ENCODE measurements at regions not wholly inside any gene's neighbourhood (a gene's known extent, or its start where the extent isn't known, plus 50 kb on each side); places are given as distances from the start of the nearest gene placed in this dataset.

GRCh38 chr1:244969355-244970235, 105.3 kb upstream of the HNRNPU start (continued):
- no peak for TF ChIP-seq IRF2 (CRISPR knock-in tag; IDR thresholded peaks at IDR 0.05)
- 0 out of 2 replicates have a peak, but pooled peaks have one; percentile 20 for TF ChIP-seq HDAC8 (tag; IDR thresholded peaks at IDR 0.05)
- TF ChIP-seq ZNF282 (CRISPR knock-in tag; IDR thresholded peaks at IDR 0.05): no peak
- TF ChIP-seq ZNF740 (CRISPR knock-in tag; IDR thresholded peaks at IDR 0.05): peak; percentile 76
- no peak; a peak in 1 of 4 replicates for TF ChIP-seq ZNF740 (tag; IDR thresholded peaks at IDR 0.05)
- TF ChIP-seq, protein P1, sequence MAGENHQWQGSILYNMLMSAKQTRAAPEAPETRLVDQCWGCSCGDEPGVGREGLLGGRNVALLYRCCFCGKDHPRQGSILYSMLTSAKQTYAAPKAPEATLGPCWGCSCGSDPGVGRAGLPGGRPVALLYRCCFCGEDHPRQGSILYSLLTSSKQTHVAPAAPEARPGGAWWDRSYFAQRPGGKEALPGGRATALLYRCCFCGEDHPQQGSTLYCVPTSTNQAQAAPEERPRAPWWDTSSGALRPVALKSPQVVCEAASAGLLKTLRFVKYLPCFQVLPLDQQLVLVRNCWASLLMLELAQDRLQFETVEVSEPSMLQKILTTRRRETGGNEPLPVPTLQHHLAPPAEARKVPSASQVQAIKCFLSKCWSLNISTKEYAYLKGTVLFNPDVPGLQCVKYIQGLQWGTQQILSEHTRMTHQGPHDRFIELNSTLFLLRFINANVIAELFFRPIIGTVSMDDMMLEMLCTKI (IDR thresholded peaks at IDR 0.05; ENCODE audit: partially characterized antibody): no peak
- no peak for TF ChIP-seq USF1 (CRISPR knock-in tag; IDR thresholded peaks at IDR 0.05)
- no peak for TF ChIP-seq POLR3A (IDR thresholded peaks at IDR 0.05; ENCODE audit: borderline replicate concordance, extremely low read depth, insufficient read depth, insufficient read length)
- TF ChIP-seq PHF21A (IDR thresholded peaks at IDR 0.05; ENCODE audit: borderline replicate concordance, low read depth): no peak; the same call in 1 of the 2 replicates
- TF ChIP-seq, protein P2, sequence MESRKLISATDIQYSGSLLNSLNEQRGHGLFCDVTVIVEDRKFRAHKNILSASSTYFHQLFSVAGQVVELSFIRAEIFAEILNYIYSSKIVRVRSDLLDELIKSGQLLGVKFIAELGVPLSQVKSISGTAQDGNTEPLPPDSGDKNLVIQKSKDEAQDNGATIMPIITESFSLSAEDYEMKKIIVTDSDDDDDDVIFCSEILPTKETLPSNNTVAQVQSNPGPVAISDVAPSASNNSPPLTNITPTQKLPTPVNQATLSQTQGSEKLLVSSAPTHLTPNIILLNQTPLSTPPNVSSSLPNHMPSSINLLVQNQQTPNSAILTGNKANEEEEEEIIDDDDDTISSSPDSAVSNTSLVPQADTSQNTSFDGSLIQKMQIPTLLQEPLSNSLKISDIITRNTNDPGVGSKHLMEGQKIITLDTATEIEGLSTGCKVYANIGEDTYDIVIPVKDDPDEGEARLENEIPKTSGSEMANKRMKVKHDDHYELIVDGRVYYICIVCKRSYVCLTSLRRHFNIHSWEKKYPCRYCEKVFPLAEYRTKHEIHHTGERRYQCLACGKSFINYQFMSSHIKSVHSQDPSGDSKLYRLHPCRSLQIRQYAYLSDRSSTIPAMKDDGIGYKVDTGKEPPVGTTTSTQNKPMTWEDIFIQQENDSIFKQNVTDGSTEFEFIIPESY (CRISPR knock-in tag; IDR thresholded peaks at IDR 0.05): peak; percentile 62
- no peak for TF ChIP-seq ETV6 (IDR thresholded peaks at IDR 0.05; ENCODE audit: borderline replicate concordance in 1 of 2, low read depth in 2 of 2, low read length in 1 of 2)
- no peak for TF ChIP-seq ETV6 (CRISPR knock-in tag; IDR thresholded peaks at IDR 0.05; ENCODE audit: borderline replicate concordance)
- no peak for TF ChIP-seq TCF3 (CRISPR knock-in tag; IDR thresholded peaks at IDR 0.05)
- TF ChIP-seq TCF7 (IDR thresholded peaks at IDR 0.05; ENCODE audit: borderline replicate concordance): no peak
- TF ChIP-seq FOXK1 (CRISPR knock-in tag; IDR thresholded peaks at IDR 0.05; ENCODE audit: borderline replicate concordance): 0 out of 2 replicates have a peak, but pooled peaks have one; percentile 11
- TF ChIP-seq MAFF (IDR thresholded peaks at IDR 0.05; ENCODE audit: low read length): no peak
- TF ChIP-seq, protein P3, sequence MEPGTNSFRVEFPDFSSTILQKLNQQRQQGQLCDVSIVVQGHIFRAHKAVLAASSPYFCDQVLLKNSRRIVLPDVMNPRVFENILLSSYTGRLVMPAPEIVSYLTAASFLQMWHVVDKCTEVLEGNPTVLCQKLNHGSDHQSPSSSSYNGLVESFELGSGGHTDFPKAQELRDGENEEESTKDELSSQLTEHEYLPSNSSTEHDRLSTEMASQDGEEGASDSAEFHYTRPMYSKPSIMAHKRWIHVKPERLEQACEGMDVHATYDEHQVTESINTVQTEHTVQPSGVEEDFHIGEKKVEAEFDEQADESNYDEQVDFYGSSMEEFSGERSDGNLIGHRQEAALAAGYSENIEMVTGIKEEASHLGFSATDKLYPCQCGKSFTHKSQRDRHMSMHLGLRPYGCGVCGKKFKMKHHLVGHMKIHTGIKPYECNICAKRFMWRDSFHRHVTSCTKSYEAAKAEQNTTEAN (CRISPR knock-in tag; IDR thresholded peaks at IDR 0.05): 0 out of 2 replicates have a peak, but pooled peaks have one; percentile 23
- no peak for TF ChIP-seq ZNF766 (CRISPR knock-in tag; conservative IDR thresholded peaks at IDR 0.05)
- TF ChIP-seq RAD51 (IDR thresholded peaks at IDR 0.05; ENCODE audit: borderline replicate concordance, low read depth): peak; percentile 23; the same call in 1 of the 2 replicates
- TF ChIP-seq POLR2AphosphoS2 (IDR thresholded peaks at IDR 0.05; ENCODE audit: low read length): no peak

All from K562 (cell line).